Tibial nerve (tissue), 4 donors: ENCODE measurements at regions not wholly inside any gene's neighbourhood (a gene's known extent, or its start where the extent isn't known, plus 50 kb on each side); places are given as distances from the start of the nearest gene placed in this dataset.

ENCODE experiments used
- DNase-seq, 2 donors: peaks; one replicate each; pipeline ENCODE4 v3.0.0-alpha.2; 2019; ENCODE audit warnings: low spot score in 2 of 2
- H3K27ac ChIP-seq, 4 donors: fragments of 200-600 bp; sonication (generic) in 3 of 4; one replicate each; pipeline ENCODE4 v1.5.1; 2017 to 2019; ENCODE audit warnings: mild to moderate bottlenecking in 1 of 4
- H3K27me3 ChIP-seq, 2 donors: fragments of 200-600 bp; sonication (generic) in 1 of 2; one replicate each; pipeline versions ENCODE4 v1.5.1 to v1.6.0; 2017 to 2019
- H3K36me3 ChIP-seq, 3 donors: fragments of 200-600 bp; sonication (generic); one replicate each; pipeline ENCODE4 v1.5.1; 2018 to 2019
- H3K4me1 ChIP-seq, 4 donors: fragments of 200-600 bp; sonication (generic) in 3 of 4; one replicate each; pipeline ENCODE4 v1.5.1; 2017 to 2019
- H3K4me3 ChIP-seq, 4 donors: fragments of 200-600 bp; sonication (generic) in 3 of 4; one replicate each; pipeline ENCODE4 v1.5.1; 2017 to 2019; ENCODE audit warnings: mild to moderate bottlenecking in 1 of 4, moderate library complexity in 1 of 4
- H3K9me3 ChIP-seq, 4 donors: fragments of 200-600 bp; sonication (generic) in 3 of 4; one replicate each; pipeline ENCODE4 v1.5.1; 2017 to 2019
- EP300 ChIP-seq, 2 donors: sonication (generic); formaldehyde crosslinking; IDR thresholded peaks; one replicate each; pipeline ENCODE4 v1.6.1; 2017; ENCODE audit warnings: antibody characterized with exemption in 2 of 2, mild to moderate bottlenecking in 1 of 2
- POLR2A ChIP-seq, 2 donors: fragments of 450-650 bp; IDR thresholded peaks; one replicate each; pipeline ENCODE4 v1.6.1; 2017; ENCODE audit warnings: antibody characterized with exemption in 2 of 2, mild to moderate bottlenecking in 2 of 2, moderate library complexity in 2 of 2
- WGBS, 2 donors: methylation state at CpG; one replicate each; pipeline ENCODE4 v1.1.5; 2018; 5-methylcytosine and 5-hydroxymethylcytosine counted together
- TF ChIP-seq, protein P1 (sequence below), 5 experiments: fragments of 200-600 bp in 3 of 5; fragments of 450-650 bp in 2 of 5; sonication (generic) in 3 of 5; IDR thresholded peaks; one replicate each; pipeline ENCODE4 v1.5.1; 2016 to 2019; ENCODE audit warnings: antibody characterized with exemption in 5 of 5, mild to moderate bottlenecking in 3 of 5, moderate library complexity in 2 of 5

- Histone ChIP-seq H3K27ac (no peak overlapping the region), H3K4me3 (no peak overlapping the region), H3K36me3 (no peaks in the 10 kb centered on the region), H3K4me1 (no peaks in the 10 kb centered on the region), H3K9me3 (no peaks in the 10 kb centered on the region), H3K27me3 (no peaks in the 10 kb centered on the region)
- 97% methylated on average over 2 of the region's 2 CpGs for WGBS, 2 donors
- TF ChIP-seq POLR2A (IDR thresholded peaks at IDR 0.05) (no peak), EP300 (IDR thresholded peaks at IDR 0.05) (no peak)
- TF ChIP-seq, protein P1, sequence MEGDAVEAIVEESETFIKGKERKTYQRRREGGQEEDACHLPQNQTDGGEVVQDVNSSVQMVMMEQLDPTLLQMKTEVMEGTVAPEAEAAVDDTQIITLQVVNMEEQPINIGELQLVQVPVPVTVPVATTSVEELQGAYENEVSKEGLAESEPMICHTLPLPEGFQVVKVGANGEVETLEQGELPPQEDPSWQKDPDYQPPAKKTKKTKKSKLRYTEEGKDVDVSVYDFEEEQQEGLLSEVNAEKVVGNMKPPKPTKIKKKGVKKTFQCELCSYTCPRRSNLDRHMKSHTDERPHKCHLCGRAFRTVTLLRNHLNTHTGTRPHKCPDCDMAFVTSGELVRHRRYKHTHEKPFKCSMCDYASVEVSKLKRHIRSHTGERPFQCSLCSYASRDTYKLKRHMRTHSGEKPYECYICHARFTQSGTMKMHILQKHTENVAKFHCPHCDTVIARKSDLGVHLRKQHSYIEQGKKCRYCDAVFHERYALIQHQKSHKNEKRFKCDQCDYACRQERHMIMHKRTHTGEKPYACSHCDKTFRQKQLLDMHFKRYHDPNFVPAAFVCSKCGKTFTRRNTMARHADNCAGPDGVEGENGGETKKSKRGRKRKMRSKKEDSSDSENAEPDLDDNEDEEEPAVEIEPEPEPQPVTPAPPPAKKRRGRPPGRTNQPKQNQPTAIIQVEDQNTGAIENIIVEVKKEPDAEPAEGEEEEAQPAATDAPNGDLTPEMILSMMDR (IDR thresholded peaks at IDR 0.05), result no peak
- no peak for DNase-seq
Observed at GRCh38 chr20:8986631-8987030, 82.3 kb upstream of the PLCB4 start.

DNA sequence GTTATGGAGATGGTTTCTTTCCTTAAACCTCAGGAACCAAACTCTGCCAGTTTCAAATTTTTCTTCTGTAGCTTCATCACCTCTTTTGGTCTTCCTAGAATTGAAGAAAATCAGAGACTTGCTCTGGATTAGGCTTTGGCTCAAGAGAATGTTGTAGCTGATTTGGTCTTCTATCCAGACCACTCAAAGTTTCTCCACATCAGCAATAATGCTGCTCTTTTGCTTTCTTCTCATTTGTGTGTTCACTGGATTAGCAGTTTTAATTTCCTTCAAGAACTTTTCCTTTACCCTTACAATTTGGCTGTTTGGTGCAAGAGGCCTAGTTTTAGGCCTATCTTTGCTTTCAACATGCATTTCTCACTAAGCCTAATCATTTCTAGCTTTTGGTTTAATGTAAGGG lies 78.1 kb upstream of the PLCB4 start:
- H3K27ac ChIP-seq, result no peak overlapping the region
- H3K36me3 ChIP-seq, result no peaks in the 10 kb centered on the region
- no peak for DNase-seq
- H3K4me3 ChIP-seq, result no peak overlapping the region
- no peaks in the 10 kb centered on the region for H3K27me3 ChIP-seq
- TF ChIP-seq POLR2A (IDR thresholded peaks at IDR 0.05) (no peak), EP300 (IDR thresholded peaks at IDR 0.05) (no peak)
- TF ChIP-seq, protein P1 (IDR thresholded peaks at IDR 0.05), result no peak
- H3K4me1 ChIP-seq, result no peaks in the 10 kb centered on the region
- no peaks in the 10 kb centered on the region for H3K9me3 ChIP-seq

DNA sequence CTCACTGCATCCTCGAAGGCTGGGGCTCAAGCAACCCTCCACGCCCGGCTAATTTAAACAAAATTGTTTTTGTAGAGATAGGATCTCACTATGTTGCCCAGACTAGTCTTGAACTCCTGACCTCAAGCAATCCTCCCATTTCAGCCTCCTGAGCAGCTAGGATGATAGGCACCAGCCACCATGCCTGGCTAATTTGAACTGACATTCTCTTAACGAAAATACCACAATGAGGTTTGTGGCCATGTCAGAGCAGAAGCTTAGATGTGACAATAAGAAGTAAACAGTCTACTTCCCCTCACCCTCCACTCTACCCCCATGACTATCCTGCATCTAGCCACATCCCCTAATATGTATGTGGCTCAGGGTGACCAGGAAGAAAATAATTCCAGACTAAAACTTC lies 74.8 kb upstream of the PLCB4 start:
- TF ChIP-seq POLR2A (IDR thresholded peaks at IDR 0.05), result no peak
- TF ChIP-seq, protein P1 (IDR thresholded peaks at IDR 0.05), result no peak
- no peak for DNase-seq
- 64 to 66% methylated on average over 4 of the region's 4 CpGs for WGBS, 2 donors
- H3K27ac ChIP-seq, result no peak overlapping the region
- no peaks in the 10 kb centered on the region for H3K27me3 ChIP-seq
- no peaks in the 10 kb centered on the region for H3K4me1 ChIP-seq
- H3K9me3 ChIP-seq, result no peaks in the 10 kb centered on the region
- no peaks in the 10 kb centered on the region for H3K36me3 ChIP-seq
- no peak overlapping the region for H3K4me3 ChIP-seq

DNA sequence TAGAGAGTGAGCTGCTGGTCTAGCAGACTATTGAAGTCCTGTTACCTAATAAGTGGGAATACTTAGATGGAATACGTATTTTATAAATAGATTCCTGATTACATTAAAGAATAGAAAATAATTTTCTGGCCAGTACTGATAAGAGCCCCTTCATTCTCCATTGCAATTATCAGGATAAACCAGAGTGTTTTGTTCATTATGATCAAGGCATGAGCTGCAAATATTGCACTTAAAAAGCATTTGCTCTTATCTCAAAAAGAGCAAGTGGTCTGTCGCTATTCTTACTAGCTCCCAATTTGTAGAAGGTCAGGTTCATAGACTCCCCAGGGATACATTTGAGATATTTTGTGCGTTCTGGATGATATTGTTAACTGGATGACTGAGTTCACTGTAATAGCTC lies 73.1 kb upstream of the PLCB4 start:
- TF ChIP-seq POLR2A (IDR thresholded peaks at IDR 0.05) (no peak), EP300 (IDR thresholded peaks at IDR 0.05) (no peak)
- TF ChIP-seq, protein P1 (IDR thresholded peaks at IDR 0.05), result no peak
- 46 to 53% methylated on average over 3 of the region's 3 CpGs for WGBS, 2 donors
- DNase-seq, result no peak
- H3K27me3 ChIP-seq, result no peaks in the 10 kb centered on the region
- no peaks in the 10 kb centered on the region for H3K9me3 ChIP-seq
- no peaks in the 10 kb centered on the region for H3K4me1 ChIP-seq
- H3K36me3 ChIP-seq, result no peaks in the 10 kb centered on the region
- no peak overlapping the region for H3K4me3 ChIP-seq
- no peak overlapping the region for H3K27ac ChIP-seq

DNA sequence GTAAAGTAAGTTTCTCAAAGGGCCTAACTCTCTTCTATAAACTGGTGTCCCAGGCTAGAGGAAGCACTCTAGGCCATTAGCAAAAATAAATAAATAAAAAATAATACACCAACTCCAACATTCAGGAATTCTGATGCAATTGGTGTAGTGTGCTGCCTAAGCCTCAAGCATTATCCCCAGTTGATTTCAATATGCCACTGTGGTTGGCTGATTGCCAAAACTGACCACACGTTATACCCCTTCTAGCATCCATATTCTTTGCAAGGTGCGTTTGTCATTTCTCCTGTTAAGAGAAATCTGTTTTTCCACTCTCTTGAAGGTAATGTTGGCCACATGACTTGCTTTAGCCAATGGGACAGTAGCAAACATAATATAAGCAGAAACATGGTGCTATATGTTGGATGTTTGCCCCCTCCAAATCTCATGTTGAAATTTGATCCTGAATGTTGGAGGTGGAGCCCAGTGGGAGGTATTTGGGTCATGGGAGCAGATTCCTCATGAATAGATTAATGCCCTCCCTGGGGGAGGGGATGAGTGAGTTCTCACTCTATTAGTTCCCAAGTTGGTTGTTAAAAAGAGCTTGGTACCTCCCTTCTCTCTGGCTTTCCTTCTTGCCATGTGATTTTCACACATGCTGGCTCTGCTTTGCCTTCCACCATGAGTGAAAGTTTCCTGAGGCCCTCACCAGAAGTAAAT lies 71.9 kb upstream of the PLCB4 start:
- H3K27ac ChIP-seq, result no peak overlapping the region
- TF ChIP-seq EP300 (IDR thresholded peaks at IDR 0.05) (no peak), POLR2A (IDR thresholded peaks at IDR 0.05) (no peak)
- TF ChIP-seq, protein P1 (IDR thresholded peaks at IDR 0.05), result no peak
- 59 to 63% methylated on average over 2 of the region's 2 CpGs for WGBS, 2 donors
- no peak overlapping the region for H3K4me3 ChIP-seq
- DNase-seq, result no peak
- no peaks in the 10 kb centered on the region for H3K36me3 ChIP-seq
- no peaks in the 10 kb centered on the region for H3K4me1 ChIP-seq
- H3K9me3 ChIP-seq, result no peaks in the 10 kb centered on the region
- no peaks in the 10 kb centered on the region for H3K27me3 ChIP-seq
